Stimulated activated CD4-positive, alpha-beta T cell treated with anti-CD3 and anti-CD28 coated beads, Interleukin-12 subunit alpha, Interleukin-12 subunit beta, amount 100 ng/mL, for 4 hours (primary cell): ENCODE measurements at regions not wholly inside any gene's neighbourhood (a gene's known extent, or its start where the extent isn't known, plus 50 kb on each side); places are given as distances from the start of the nearest gene placed in this dataset.

Source experiments
- DNase-seq: peaks from one replicate; pipeline ENCODE4 v3.0.0-alpha.2; 2020

- no peak for DNase-seq
Measured at GRCh38 chr3:34687671-34688070, 889.2 kb downstream of the PDCD6IP start.

GRCh38 chr3:34696831-34697230 lies 898.4 kb downstream of the PDCD6IP start:
- no peak for DNase-seq

- DNase-seq: no peak
Measured at GRCh38 chr3:34703053-34703452, 904.6 kb downstream of the PDCD6IP start.

- DNase-seq: no peak
Measured at GRCh38 chr3:34724916-34725499, 914.3 kb upstream of the ARPP21 start.

GRCh38 chr3:34725774-34726173 lies 913.6 kb upstream of the ARPP21 start:
- no peak for DNase-seq

- DNase-seq: no peak
Measured at GRCh38 chr3:34727700-34728099, 911.6 kb upstream of the ARPP21 start.

GRCh38 chr3:34742151-34742550 lies 897.2 kb upstream of the ARPP21 start:
- DNase-seq: no peak

GRCh38 chr3:34758630-34759261 lies 880.6 kb upstream of the ARPP21 start:
- DNase-seq: no peak

GRCh38 chr3:34777386-34777785 lies 861.9 kb upstream of the ARPP21 start:
- DNase-seq: no peak

- no peak for DNase-seq
Measured at GRCh38 chr3:34779092-34779491, 860.2 kb upstream of the ARPP21 start.

- DNase-seq: no peak
Measured at GRCh38 chr3:34780294-34780693, 859.0 kb upstream of the ARPP21 start.

GRCh38 chr3:34780973-34781372 lies 858.4 kb upstream of the ARPP21 start:
- DNase-seq: no peak

GRCh38 chr3:34782871-34783270 lies 856.5 kb upstream of the ARPP21 start:
- no peak for DNase-seq

- DNase-seq: no peak
Measured at GRCh38 chr3:34783876-34784275, 855.4 kb upstream of the ARPP21 start.

- DNase-seq: no peak
Measured at GRCh38 chr3:34793057-34793456, 846.3 kb upstream of the ARPP21 start.

GRCh38 chr3:34807611-34808010 lies 831.7 kb upstream of the ARPP21 start:
- no peak for DNase-seq

GRCh38 chr3:34808287-34808686 lies 831.0 kb upstream of the ARPP21 start:
- no peak for DNase-seq

- DNase-seq: no peak
Measured at GRCh38 chr3:34828847-34829246, 810.5 kb upstream of the ARPP21 start.

- no peak for DNase-seq
Measured at GRCh38 chr3:34832865-34833508, 806.3 kb upstream of the ARPP21 start.

GRCh38 chr3:34837848-34838741 lies 801.2 kb upstream of the ARPP21 start:
- DNase-seq: no peak

GRCh38 chr3:34842706-34843480 lies 796.4 kb upstream of the ARPP21 start:
- no peak for DNase-seq

- no peak for DNase-seq
Measured at GRCh38 chr3:34844323-34844620, 795.1 kb upstream of the ARPP21 start.

- DNase-seq: no peak
Measured at GRCh38 chr3:34851137-34851536, 788.2 kb upstream of the ARPP21 start.
